WTC11 (cell line): ENCODE measurements at regions not wholly inside any gene's neighbourhood (a gene's known extent, or its start where the extent isn't known, plus 50 kb on each side); places are given as distances from the start of the nearest gene placed in this dataset.

Experiments
- ATAC-seq: fragments of 200-7000 bp; cut with Tn5 transposase; 2 replicates; pipeline ENCODE4 v1.10.0; 2021; ENCODE audit warnings: mild to moderate bottlenecking, moderate library complexity
- CTCF ChIA-PET: fragments of 300-600 bp; sonication (Branson Sonifier 250); formaldehyde crosslinking; loops from one replicate; lab custom pipeline; 2021; ENCODE audit warnings: antibody characterized with exemption; lab: Charles Lee
- POLR2A ChIA-PET: fragments of 350-600 bp; sonication (Branson Sonifier 250); formaldehyde crosslinking; loops from one replicate; lab custom pipeline; 2021; ENCODE audit warnings: antibody characterized with exemption; lab: Charles Lee
- DNase-seq: peaks from one replicate; pipeline ENCODE4 v3.0.0; 2021; ENCODE audit warnings: low spot score
- H3K27ac Mint-ChIP-seq: 2 replicates; pipeline ENCODE4 v1.8.0; 2021; ENCODE audit warnings: mixed read lengths
- H3K27me3 Mint-ChIP-seq: 2 replicates; pipeline ENCODE4 v1.8.0; 2021; ENCODE audit warnings: low read depth, mild to moderate bottlenecking, moderate library complexity, mixed read lengths
- H3K36me3 Mint-ChIP-seq: 2 replicates; pipeline ENCODE4 v1.8.0; 2021; ENCODE audit warnings: mixed read lengths
- H3K4me1 Mint-ChIP-seq: 2 replicates; pipeline ENCODE4 v1.8.0; 2022; ENCODE audit warnings: mixed read lengths
- H3K4me3 Mint-ChIP-seq: 2 replicates; pipeline ENCODE4 v1.8.0; 2021; ENCODE audit warnings: mild to moderate bottlenecking, moderate library complexity, mixed read lengths
- H3K9me3 Mint-ChIP-seq: 2 replicates; pipeline ENCODE4 v1.8.0; 2021; ENCODE audit warnings: mixed read lengths
- CBFB ChIP-seq: sonication (generic); formaldehyde crosslinking; IDR thresholded peaks from 2 replicates; pipeline ENCODE4 v1.8.1; 2022; ENCODE audit warnings: mild to moderate bottlenecking, low read depth, missing genetic modification reagents
- ESRRA ChIP-seq: sonication (generic); formaldehyde crosslinking; IDR thresholded peaks from 2 replicates; pipeline ENCODE4 v1.8.1; 2022; ENCODE audit warnings: mild to moderate bottlenecking, missing genetic modification reagents, borderline replicate concordance
- FOXJ3 ChIP-seq: sonication (generic); formaldehyde crosslinking; IDR thresholded peaks from 2 replicates; pipeline ENCODE4 v1.9.0; 2021; ENCODE audit warnings: missing genetic modification reagents, mild to moderate bottlenecking, borderline replicate concordance
- FOXP1 ChIP-seq: sonication (generic); formaldehyde crosslinking; IDR thresholded peaks from 2 replicates; pipeline ENCODE4 v1.8.0; 2022; ENCODE audit warnings: missing genetic modification reagents, mild to moderate bottlenecking, moderate library complexity, borderline replicate concordance
- JUN ChIP-seq: sonication (generic); formaldehyde crosslinking; IDR thresholded peaks from 2 replicates; pipeline ENCODE4 v1.8.0; 2023; ENCODE audit warnings: mild to moderate bottlenecking, missing genetic modification reagents
- NFE2L1 ChIP-seq: sonication (generic); formaldehyde crosslinking; IDR thresholded peaks from 2 replicates; pipeline ENCODE4 v1.8.1; 2023; ENCODE audit warnings: missing genetic modification reagents
- NR1H2 ChIP-seq: sonication (generic); formaldehyde crosslinking; IDR thresholded peaks from 2 replicates; pipeline ENCODE4 v1.9.0; 2021; ENCODE audit warnings: mild to moderate bottlenecking, moderate library complexity, missing genetic modification reagents
- PRRX2 ChIP-seq: fragments of 250-450 bp; sonication (Bioruptor Pico); IDR thresholded peaks from 2 replicates; pipeline ENCODE4 v1.8.0; 2021; ENCODE audit warnings: mild to moderate bottlenecking
- TF ChIP-seq, protein P1 (sequence below): sonication (generic); formaldehyde crosslinking; IDR thresholded peaks from 2 replicates; pipeline ENCODE4 v1.8.1; 2023; ENCODE audit warnings: mild to moderate bottlenecking, missing genetic modification reagents, moderate library complexity
- TF ChIP-seq, protein P2 (sequence below): fragments of 250-450 bp; sonication (Bioruptor Pico); conservative IDR thresholded peaks from 2 replicates; pipeline ENCODE4 v1.9.0; 2021; ENCODE audit warnings: mild to moderate bottlenecking
- TF ChIP-seq, protein P3 (sequence below): sonication (generic); formaldehyde crosslinking; IDR thresholded peaks from 2 replicates; pipeline ENCODE4 v1.8.1; 2023; ENCODE audit warnings: mild to moderate bottlenecking, missing genetic modification reagents, moderate library complexity
- TF ChIP-seq, protein P4 (sequence below): sonication (generic); formaldehyde crosslinking; IDR thresholded peaks from 2 replicates; pipeline ENCODE4 v1.8.0; 2022; ENCODE audit warnings: missing genetic modification reagents
- TF ChIP-seq, protein P5 (sequence below): sonication (generic); formaldehyde crosslinking; IDR thresholded peaks from 2 replicates; pipeline ENCODE4 v1.8.1; 2023; ENCODE audit warnings: mild to moderate bottlenecking, missing genetic modification reagents
- TF ChIP-seq, protein P6 (sequence below): fragments of 250-450 bp; sonication (Bioruptor Pico); IDR thresholded peaks from 2 replicates; pipeline ENCODE4 v1.9.0; 2021; ENCODE audit warnings: mild to moderate bottlenecking, borderline replicate concordance

DNA sequence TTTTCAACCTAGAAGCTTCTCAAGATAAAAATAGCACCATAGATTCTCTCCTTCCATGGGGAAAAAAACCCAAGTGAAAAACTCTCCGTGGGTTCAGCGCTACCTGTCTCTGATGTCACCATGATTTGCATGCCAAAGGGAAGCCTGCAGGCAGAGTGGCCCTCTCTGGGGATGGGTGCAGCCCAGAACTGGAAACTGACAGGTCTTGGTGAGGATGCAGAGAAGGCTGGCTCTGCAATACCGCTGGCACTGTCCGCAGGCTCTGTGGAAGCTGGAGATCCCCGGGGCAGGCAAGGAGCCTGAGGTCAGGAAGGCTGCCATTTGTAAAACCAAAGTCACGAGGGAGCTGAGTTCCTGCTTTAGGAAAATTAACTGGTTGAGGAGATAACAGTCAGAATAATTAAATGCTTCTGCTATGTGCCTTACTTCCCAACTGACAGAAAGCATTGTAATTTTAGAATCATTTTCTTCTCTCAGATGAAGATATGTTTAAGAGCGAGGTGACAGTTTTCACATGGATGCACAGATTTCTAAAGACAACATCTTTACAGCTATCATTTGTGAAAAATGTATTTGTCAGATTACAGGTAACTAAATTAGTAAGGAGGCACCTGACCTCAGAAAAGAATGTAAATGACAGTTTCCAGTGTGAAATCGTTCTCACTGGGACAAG is 731.5 kb upstream of the FZD8 start (continued):
- TF ChIP-seq, protein P1, sequence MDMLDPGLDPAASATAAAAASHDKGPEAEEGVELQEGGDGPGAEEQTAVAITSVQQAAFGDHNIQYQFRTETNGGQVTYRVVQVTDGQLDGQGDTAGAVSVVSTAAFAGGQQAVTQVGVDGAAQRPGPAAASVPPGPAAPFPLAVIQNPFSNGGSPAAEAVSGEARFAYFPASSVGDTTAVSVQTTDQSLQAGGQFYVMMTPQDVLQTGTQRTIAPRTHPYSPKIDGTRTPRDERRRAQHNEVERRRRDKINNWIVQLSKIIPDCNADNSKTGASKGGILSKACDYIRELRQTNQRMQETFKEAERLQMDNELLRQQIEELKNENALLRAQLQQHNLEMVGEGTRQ (CRISPR knock-in tag), result no peak
- TF ChIP-seq, protein P2, sequence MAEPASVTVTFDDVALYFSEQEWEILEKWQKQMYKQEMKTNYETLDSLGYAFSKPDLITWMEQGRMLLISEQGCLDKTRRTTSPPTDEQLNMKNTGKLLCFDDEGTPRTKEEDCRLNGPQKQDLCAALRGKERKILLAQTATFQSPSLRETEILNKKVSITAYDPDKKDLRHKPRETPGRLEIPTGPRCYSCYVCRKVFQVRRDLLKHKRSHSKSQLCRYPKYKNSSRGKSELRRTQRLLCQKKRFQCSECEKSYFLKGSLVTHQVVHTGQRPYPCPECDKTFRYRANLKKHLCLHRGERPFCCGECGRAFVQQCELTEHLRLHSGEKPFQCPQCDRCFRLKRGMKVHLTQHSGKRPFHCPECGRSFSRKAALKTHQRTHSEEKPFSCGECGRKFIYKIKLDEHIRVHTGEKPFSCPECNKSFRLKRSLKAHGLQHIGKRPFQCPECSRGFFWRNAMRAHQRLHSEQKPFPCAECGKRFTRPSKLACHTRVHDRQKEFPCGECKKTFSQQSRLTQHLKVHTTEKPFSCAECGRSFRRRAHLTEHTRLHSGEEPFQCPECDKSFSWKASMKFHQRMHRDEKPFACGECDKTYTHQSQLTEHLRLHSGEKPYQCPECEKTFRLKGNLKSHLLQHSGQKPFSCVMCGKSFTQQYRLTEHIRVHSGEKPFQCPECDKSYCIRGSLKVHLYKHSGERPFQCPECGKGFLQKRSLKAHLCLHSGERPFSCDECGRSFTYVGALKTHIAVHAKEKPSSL (CRISPR knock-in tag), result no peak
- TF ChIP-seq FOXP1 (CRISPR knock-in tag) (no peak), PRRX2 (no peak)
- TF ChIP-seq, protein P3, sequence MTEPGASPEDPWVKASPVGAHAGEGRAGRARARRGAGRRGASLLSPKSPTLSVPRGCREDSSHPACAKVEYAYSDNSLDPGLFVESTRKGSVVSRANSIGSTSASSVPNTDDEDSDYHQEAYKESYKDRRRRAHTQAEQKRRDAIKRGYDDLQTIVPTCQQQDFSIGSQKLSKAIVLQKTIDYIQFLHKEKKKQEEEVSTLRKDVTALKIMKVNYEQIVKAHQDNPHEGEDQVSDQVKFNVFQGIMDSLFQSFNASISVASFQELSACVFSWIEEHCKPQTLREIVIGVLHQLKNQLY (CRISPR knock-in tag), result no peak

DNA sequence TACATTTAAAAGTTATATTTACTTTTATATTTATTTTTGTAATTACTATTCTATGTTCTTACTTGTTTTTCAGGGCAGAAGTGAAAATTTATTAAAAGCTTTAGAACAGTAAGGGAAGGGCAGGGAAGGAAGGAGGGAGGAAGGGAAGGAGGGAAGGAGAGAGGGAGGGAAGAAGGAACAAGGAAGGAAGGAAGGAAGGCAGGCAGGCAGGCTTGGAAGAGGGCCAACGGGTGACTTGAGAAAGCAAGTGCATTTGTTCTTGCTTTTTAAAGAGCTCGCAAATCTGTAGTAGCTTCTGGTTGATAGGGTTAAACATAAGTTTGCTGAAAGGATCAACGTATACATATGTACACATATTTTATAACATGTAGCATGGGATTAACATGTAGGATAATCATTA is 725.3 kb upstream of the FZD8 start:
- Mint-ChIP-seq H3K27ac (no peak overlapping the region), H3K4me1 (no peaks in the 10 kb centered on the region), H3K27me3 (no peaks in the 10 kb centered on the region; the same call in 1 of the 2 replicates), H3K4me3 (no peak overlapping the region), H3K36me3 (no peaks in the 10 kb centered on the region), H3K9me3 (peaks cover 4% of the 10 kb centered on the region; the same call in 1 of the 2 replicates)
- no peak for ATAC-seq
- ChIA-PET POLR2A (no interaction called here), CTCF (no interaction called here)
- DNase-seq, result no peak
- TF ChIP-seq JUN (CRISPR knock-in tag) (no peak), FOXJ3 (no peak), NR1H2 (CRISPR knock-in tag) (no peak), NFE2L1 (CRISPR knock-in tag) (no peak), ESRRA (CRISPR knock-in tag) (no peak), CBFB (CRISPR knock-in tag) (no peak)
- TF ChIP-seq, protein P4, sequence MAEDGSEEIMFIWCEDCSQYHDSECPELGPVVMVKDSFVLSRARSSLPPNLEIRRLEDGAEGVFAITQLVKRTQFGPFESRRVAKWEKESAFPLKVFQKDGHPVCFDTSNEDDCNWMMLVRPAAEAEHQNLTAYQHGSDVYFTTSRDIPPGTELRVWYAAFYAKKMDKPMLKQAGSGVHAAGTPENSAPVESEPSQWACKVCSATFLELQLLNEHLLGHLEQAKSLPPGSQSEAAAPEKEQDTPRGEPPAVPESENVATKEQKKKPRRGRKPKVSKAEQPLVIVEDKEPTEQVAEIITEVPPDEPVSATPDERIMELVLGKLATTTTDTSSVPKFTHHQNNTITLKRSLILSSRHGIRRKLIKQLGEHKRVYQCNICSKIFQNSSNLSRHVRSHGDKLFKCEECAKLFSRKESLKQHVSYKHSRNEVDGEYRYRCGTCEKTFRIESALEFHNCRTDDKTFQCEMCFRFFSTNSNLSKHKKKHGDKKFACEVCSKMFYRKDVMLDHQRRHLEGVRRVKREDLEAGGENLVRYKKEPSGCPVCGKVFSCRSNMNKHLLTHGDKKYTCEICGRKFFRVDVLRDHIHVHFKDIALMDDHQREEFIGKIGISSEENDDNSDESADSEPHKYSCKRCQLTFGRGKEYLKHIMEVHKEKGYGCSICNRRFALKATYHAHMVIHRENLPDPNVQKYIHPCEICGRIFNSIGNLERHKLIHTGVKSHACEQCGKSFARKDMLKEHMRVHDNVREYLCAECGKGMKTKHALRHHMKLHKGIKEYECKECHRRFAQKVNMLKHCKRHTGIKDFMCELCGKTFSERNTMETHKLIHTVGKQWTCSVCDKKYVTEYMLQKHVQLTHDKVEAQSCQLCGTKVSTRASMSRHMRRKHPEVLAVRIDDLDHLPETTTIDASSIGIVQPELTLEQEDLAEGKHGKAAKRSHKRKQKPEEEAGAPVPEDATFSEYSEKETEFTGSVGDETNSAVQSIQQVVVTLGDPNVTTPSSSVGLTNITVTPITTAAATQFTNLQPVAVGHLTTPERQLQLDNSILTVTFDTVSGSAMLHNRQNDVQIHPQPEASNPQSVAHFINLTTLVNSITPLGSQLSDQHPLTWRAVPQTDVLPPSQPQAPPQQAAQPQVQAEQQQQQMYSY (CRISPR knock-in tag), result no peak
- TF ChIP-seq, protein P5, sequence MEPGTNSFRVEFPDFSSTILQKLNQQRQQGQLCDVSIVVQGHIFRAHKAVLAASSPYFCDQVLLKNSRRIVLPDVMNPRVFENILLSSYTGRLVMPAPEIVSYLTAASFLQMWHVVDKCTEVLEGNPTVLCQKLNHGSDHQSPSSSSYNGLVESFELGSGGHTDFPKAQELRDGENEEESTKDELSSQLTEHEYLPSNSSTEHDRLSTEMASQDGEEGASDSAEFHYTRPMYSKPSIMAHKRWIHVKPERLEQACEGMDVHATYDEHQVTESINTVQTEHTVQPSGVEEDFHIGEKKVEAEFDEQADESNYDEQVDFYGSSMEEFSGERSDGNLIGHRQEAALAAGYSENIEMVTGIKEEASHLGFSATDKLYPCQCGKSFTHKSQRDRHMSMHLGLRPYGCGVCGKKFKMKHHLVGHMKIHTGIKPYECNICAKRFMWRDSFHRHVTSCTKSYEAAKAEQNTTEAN, result no peak
- TF ChIP-seq, protein P6, sequence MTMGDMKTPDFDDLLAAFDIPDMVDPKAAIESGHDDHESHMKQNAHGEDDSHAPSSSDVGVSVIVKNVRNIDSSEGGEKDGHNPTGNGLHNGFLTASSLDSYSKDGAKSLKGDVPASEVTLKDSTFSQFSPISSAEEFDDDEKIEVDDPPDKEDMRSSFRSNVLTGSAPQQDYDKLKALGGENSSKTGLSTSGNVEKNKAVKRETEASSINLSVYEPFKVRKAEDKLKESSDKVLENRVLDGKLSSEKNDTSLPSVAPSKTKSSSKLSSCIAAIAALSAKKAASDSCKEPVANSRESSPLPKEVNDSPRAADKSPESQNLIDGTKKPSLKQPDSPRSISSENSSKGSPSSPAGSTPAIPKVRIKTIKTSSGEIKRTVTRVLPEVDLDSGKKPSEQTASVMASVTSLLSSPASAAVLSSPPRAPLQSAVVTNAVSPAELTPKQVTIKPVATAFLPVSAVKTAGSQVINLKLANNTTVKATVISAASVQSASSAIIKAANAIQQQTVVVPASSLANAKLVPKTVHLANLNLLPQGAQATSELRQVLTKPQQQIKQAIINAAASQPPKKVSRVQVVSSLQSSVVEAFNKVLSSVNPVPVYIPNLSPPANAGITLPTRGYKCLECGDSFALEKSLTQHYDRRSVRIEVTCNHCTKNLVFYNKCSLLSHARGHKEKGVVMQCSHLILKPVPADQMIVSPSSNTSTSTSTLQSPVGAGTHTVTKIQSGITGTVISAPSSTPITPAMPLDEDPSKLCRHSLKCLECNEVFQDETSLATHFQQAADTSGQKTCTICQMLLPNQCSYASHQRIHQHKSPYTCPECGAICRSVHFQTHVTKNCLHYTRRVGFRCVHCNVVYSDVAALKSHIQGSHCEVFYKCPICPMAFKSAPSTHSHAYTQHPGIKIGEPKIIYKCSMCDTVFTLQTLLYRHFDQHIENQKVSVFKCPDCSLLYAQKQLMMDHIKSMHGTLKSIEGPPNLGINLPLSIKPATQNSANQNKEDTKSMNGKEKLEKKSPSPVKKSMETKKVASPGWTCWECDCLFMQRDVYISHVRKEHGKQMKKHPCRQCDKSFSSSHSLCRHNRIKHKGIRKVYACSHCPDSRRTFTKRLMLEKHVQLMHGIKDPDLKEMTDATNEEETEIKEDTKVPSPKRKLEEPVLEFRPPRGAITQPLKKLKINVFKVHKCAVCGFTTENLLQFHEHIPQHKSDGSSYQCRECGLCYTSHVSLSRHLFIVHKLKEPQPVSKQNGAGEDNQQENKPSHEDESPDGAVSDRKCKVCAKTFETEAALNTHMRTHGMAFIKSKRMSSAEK (CRISPR knock-in tag), result no peak
